VCaP (cell line): ENCODE measurements at regions not wholly inside any gene's neighbourhood (a gene's known extent, or its start where the extent isn't known, plus 50 kb on each side); places are given as distances from the start of the nearest gene placed in this dataset.
"Not testable (repeated sequence)": the region's sequence is repeated elsewhere in the genome, so short reads cannot be mapped to it uniquely, and the experiment has no call there.

ENCODE experiments used
- H3K27ac ChIP-seq: fragments of 450-650 bp; 2 replicates; pipeline ENCODE4 v1.5.1; 2017
- CTCF ChIP-seq: fragments of 450-650 bp; conservative IDR thresholded peaks from 2 replicates; pipeline ENCODE4 v1.5.1; 2017; ENCODE audit warnings: mild to moderate bottlenecking, moderate library complexity

GRCh38 chr13:80705371-80706163, 364.6 kb upstream of the SPRY2 start:
- no peak for TF ChIP-seq CTCF
- no peak overlapping the region for H3K27ac ChIP-seq

GRCh38 chr13:80704369-80704768, 363.4 kb upstream of the SPRY2 start:
- no peak overlapping the region for H3K27ac ChIP-seq
- TF ChIP-seq CTCF, result no peak

GRCh38 chr13:80695841-80696240, 354.9 kb upstream of the SPRY2 start:
- no peak overlapping the region for H3K27ac ChIP-seq
- TF ChIP-seq CTCF, result no peak

- not testable (repeated sequence) for H3K27ac ChIP-seq
These were observed 350.9 kb upstream of the SPRY2 start for GRCh38 chr13:80691814-80692213.

GRCh38 chr13:80690208-80690607, 349.3 kb upstream of the SPRY2 start:
- H3K27ac ChIP-seq, result no peak overlapping the region
- no peak for TF ChIP-seq CTCF

- TF ChIP-seq CTCF, result no peak
- H3K27ac ChIP-seq, result no peak overlapping the region
These were observed 347.7 kb upstream of the SPRY2 start for GRCh38 chr13:80688593-80688992.

- TF ChIP-seq CTCF, result no peak
- no peak overlapping the region for H3K27ac ChIP-seq
These were observed 345.0 kb upstream of the SPRY2 start for GRCh38 chr13:80685942-80686341.

GRCh38 chr13:80684217-80684991, 343.5 kb upstream of the SPRY2 start:
- H3K27ac ChIP-seq, result no peak overlapping the region
- no peak for TF ChIP-seq CTCF
